HEK293T (cell line): ENCODE measurements at regions not wholly inside any gene's neighbourhood (a gene's known extent, or its start where the extent isn't known, plus 50 kb on each side); places are given as distances from the start of the nearest gene placed in this dataset.
A peak's percentile ranks its signal among the peaks of the same experiment; 100 is the strongest.

ENCODE experiments used
- CTCF ChIA-PET: fragments of 350-600 bp; formaldehyde crosslinking; extraction: SDS; loops from one replicate; lab custom pipeline; 2021; ENCODE audit warnings: antibody characterized with exemption, inconsistent platforms; lab: Yijun Ruan, JAX
- POLR2A ChIA-PET: fragments of 350-600 bp; formaldehyde crosslinking; extraction: SDS; loops from one replicate; lab custom pipeline; 2020; ENCODE audit warnings: antibody characterized with exemption, inconsistent platforms; lab: Yijun Ruan, JAX
- DNase-seq: peaks from one replicate; pipeline ENCODE4 v3.0.0; 2012; ENCODE audit warnings: mixed read lengths; ENCODE audit errors: extremely low spot score
- ARNT ChIP-seq: fragments of 450-650 bp; IDR thresholded peaks from 2 replicates; pipeline ENCODE4 v1.6.1; 2017; ENCODE audit warnings: mild to moderate bottlenecking
- BHLHE40 ChIP-seq: fragments of 450-650 bp; IDR thresholded peaks from 2 replicates; pipeline ENCODE4 v1.6.1; 2016; ENCODE audit warnings: mild to moderate bottlenecking, moderate library complexity, borderline replicate concordance
- CTBP1 ChIP-seq: fragments of 450-650 bp; IDR thresholded peaks from 2 replicates; pipeline ENCODE4 v1.6.1; 2016; ENCODE audit warnings: borderline replicate concordance
- ELF4 ChIP-seq: fragments of 450-650 bp; IDR thresholded peaks from 2 replicates; pipeline ENCODE4 v1.6.1; 2017; ENCODE audit warnings: antibody characterized with exemption
- FOXA1 ChIP-seq: fragments of 450-650 bp; IDR thresholded peaks from 2 replicates; pipeline ENCODE4 v1.6.1; 2016; ENCODE audit warnings: mild to moderate bottlenecking
- FOXK2 ChIP-seq: fragments of 450-650 bp; IDR thresholded peaks from 2 replicates; pipeline ENCODE4 v1.6.1; 2016; ENCODE audit warnings: mild to moderate bottlenecking
- FOXM1 ChIP-seq: fragments of 450-650 bp; IDR thresholded peaks from 2 replicates; pipeline ENCODE4 v1.6.1; 2017; ENCODE audit warnings: mild to moderate bottlenecking, borderline replicate concordance
- HDGF ChIP-seq: fragments of 450-650 bp; IDR thresholded peaks from 2 replicates; pipeline ENCODE4 v1.6.1; 2017; ENCODE audit warnings: antibody characterized with exemption, borderline replicate concordance
- L3MBTL2 ChIP-seq: fragments of 450-650 bp; conservative IDR thresholded peaks from 2 replicates; pipeline ENCODE4 v1.6.1; 2016; ENCODE audit warnings: mild to moderate bottlenecking
- LEF1 ChIP-seq: fragments of 450-650 bp; IDR thresholded peaks from 2 replicates; pipeline ENCODE4 v1.6.1; 2017; ENCODE audit warnings: mild to moderate bottlenecking, borderline replicate concordance
- NFRKB ChIP-seq: fragments of 450-650 bp; IDR thresholded peaks from 2 replicates; pipeline ENCODE4 v1.6.1; 2016; ENCODE audit warnings: mild to moderate bottlenecking, moderate library complexity
- PKNOX1 ChIP-seq: fragments of 450-650 bp; IDR thresholded peaks from 2 replicates; pipeline ENCODE4 v1.6.1; 2016
- SP1 ChIP-seq: fragments of 450-650 bp; IDR thresholded peaks from 2 replicates; pipeline ENCODE4 v1.6.1; 2017
- SUZ12 ChIP-seq: fragments of 450-650 bp; IDR thresholded peaks from 2 replicates; pipeline ENCODE4 v1.6.1; 2016; ENCODE audit warnings: mild to moderate bottlenecking
- TARDBP ChIP-seq: fragments of 450-650 bp; IDR thresholded peaks from 2 replicates; pipeline ENCODE4 v1.6.1; 2016
- ZNF384 ChIP-seq: fragments of 450-650 bp; IDR thresholded peaks from 2 replicates; pipeline ENCODE4 v1.6.1; 2016

GRCh38 chr9:103397868-103398600 lies 402.9 kb downstream of the CYLC2 start:
- DNase-seq: peak; percentile 42
- ChIA-PET POLR2A (no interaction called here), CTCF (interaction anchor here (0.8 kb wide), 1 partner anchor 72 kb away, joined by 3 read pairs; no protein-coding TSS in a partner anchor)
- TF ChIP-seq ELF4 (no peak), L3MBTL2 (no peak), FOXM1 (no peak), LEF1 (no peak), SP1 (no peak)

GRCh38 chr9:103399535-103399934 lies 404.4 kb downstream of the CYLC2 start:
- ChIA-PET CTCF (no interaction called here), POLR2A (no interaction called here)
- TF ChIP-seq ELF4 (no peak), NFRKB (no peak), L3MBTL2 (no peak), SP1 (no peak), ARNT (no peak)

GRCh38 chr9:103407260-103407659 lies 412.1 kb downstream of the CYLC2 start:
- ChIA-PET POLR2A (no interaction called here), CTCF (no interaction called here)
- DNase-seq: no peak
- TF ChIP-seq FOXK2 (no peak), HDGF (no peak), ZNF384 (no peak), ARNT (no peak), SP1 (no peak), LEF1 (no peak), NFRKB (no peak), CTBP1 (no peak), SUZ12 (no peak), FOXM1 (no peak), ELF4 (no peak), TARDBP (no peak), L3MBTL2 (no peak), PKNOX1 (no peak), BHLHE40 (no peak)

More at GRCh38 chr9:103399535-103399934, 404.4 kb downstream of the CYLC2 start:
- no peak for DNase-seq

GRCh38 chr9:103410059-103410458 lies 414.9 kb downstream of the CYLC2 start:
- ChIA-PET CTCF (no interaction called here), POLR2A (no interaction called here)
- no peak for DNase-seq

GRCh38 chr9:103427696-103428095 lies 432.6 kb downstream of the CYLC2 start:
- TF ChIP-seq BHLHE40: no peak
- no peak for TF ChIP-seq LEF1
- TF ChIP-seq CTBP1: no peak
- TF ChIP-seq ARNT: no peak
- no peak for TF ChIP-seq ELF4
- TF ChIP-seq ZNF384: no peak
- no peak for TF ChIP-seq SP1
- TF ChIP-seq L3MBTL2: no peak
- TF ChIP-seq FOXM1: no peak
- TF ChIP-seq PKNOX1: no peak
- TF ChIP-seq NFRKB: no peak
- no peak for TF ChIP-seq SUZ12
- CTCF ChIA-PET: no interaction called here
- no peak for DNase-seq
- POLR2A ChIA-PET: no interaction called here

More at GRCh38 chr9:103410059-103410458, 414.9 kb downstream of the CYLC2 start:
- TF ChIP-seq SP1 (no peak), NFRKB (no peak), ARNT (no peak), SUZ12 (no peak), LEF1 (no peak), ELF4 (no peak), L3MBTL2 (no peak), FOXA1 (no peak), TARDBP (no peak), HDGF (no peak), FOXK2 (no peak), ZNF384 (no peak), CTBP1 (no peak), FOXM1 (no peak), BHLHE40 (no peak), PKNOX1 (no peak)

GRCh38 chr9:103430469-103430868 lies 435.3 kb downstream of the CYLC2 start:
- ChIA-PET CTCF (no interaction called here), POLR2A (no interaction called here)
- DNase-seq: no peak
- TF ChIP-seq TARDBP: no peak
- TF ChIP-seq ELF4: no peak
- no peak for TF ChIP-seq PKNOX1
- no peak for TF ChIP-seq CTBP1
- no peak for TF ChIP-seq L3MBTL2
- no peak for TF ChIP-seq BHLHE40
- no peak for TF ChIP-seq LEF1
- no peak for TF ChIP-seq ARNT
- no peak for TF ChIP-seq SP1
- TF ChIP-seq NFRKB: no peak
- no peak for TF ChIP-seq FOXK2
- TF ChIP-seq SUZ12: no peak
- no peak for TF ChIP-seq FOXM1
- no peak for TF ChIP-seq HDGF
- TF ChIP-seq ZNF384: no peak
- TF ChIP-seq FOXA1: no peak
